ENCODE measurements at regions not wholly inside any gene's neighbourhood (a gene's known extent, or its start where the extent isn't known, plus 50 kb on each side); places are given as distances from the start of the nearest gene placed in this dataset.

DNA sequence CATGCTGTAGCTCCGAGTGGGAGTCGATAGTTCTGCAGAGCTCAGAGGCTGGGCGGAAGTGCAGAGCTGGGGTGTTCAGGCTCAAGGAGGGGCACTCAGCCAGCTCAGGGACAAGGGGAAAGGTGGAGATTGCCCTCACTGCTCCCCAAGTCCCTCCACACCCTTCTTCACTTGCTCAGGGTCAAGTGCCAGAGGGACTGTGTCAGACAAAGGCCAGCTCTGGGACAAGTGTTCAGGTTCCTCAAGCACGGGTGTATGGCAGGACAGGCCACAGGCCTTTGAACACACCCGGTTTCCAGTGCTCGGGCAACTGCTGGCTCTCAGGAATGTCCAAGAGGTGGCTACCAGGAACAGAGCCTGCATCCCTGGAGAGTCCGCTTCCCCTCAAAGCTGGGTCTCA lies 293.0 kb upstream of the PODXL start:
- TF ChIP-seq, protein P1, sequence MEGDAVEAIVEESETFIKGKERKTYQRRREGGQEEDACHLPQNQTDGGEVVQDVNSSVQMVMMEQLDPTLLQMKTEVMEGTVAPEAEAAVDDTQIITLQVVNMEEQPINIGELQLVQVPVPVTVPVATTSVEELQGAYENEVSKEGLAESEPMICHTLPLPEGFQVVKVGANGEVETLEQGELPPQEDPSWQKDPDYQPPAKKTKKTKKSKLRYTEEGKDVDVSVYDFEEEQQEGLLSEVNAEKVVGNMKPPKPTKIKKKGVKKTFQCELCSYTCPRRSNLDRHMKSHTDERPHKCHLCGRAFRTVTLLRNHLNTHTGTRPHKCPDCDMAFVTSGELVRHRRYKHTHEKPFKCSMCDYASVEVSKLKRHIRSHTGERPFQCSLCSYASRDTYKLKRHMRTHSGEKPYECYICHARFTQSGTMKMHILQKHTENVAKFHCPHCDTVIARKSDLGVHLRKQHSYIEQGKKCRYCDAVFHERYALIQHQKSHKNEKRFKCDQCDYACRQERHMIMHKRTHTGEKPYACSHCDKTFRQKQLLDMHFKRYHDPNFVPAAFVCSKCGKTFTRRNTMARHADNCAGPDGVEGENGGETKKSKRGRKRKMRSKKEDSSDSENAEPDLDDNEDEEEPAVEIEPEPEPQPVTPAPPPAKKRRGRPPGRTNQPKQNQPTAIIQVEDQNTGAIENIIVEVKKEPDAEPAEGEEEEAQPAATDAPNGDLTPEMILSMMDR (IDR thresholded peaks at IDR 0.05; ENCODE audit: borderline replicate concordance, extremely low read depth, low read length, poor library complexity, severe bottlenecking): no peak
- no peak for TF ChIP-seq EZH2 (IDR thresholded peaks at IDR 0.05; ENCODE audit: borderline replicate concordance, low read depth, low read length, severe bottlenecking)
